AG09309 (cell line): ENCODE measurements at regions not wholly inside any gene's neighbourhood (a gene's known extent, or its start where the extent isn't known, plus 50 kb on each side); places are given as distances from the start of the nearest gene placed in this dataset.

Experiments
- DNase-seq: peaks from one replicate; pipeline ENCODE4 v3.0.0-alpha.2; 2010; ENCODE audit warnings: low read depth
- H3K4me3 ChIP-seq: 2 replicates; pipeline ENCODE4 v1.5.1; 2011; ENCODE audit warnings: mild to moderate bottlenecking, low read depth, low read length, moderate library complexity; ENCODE audit not compliant: control insufficient read depth
- TF ChIP-seq, protein P1 (sequence below): IDR thresholded peaks from 2 replicates; pipeline ENCODE4 v1.5.1; 2011; ENCODE audit warnings: mild to moderate bottlenecking, low read depth, low read length, inconsistent platforms; ENCODE audit not compliant: insufficient read depth, control insufficient read depth; ENCODE audit errors: missing control alignments

DNA sequence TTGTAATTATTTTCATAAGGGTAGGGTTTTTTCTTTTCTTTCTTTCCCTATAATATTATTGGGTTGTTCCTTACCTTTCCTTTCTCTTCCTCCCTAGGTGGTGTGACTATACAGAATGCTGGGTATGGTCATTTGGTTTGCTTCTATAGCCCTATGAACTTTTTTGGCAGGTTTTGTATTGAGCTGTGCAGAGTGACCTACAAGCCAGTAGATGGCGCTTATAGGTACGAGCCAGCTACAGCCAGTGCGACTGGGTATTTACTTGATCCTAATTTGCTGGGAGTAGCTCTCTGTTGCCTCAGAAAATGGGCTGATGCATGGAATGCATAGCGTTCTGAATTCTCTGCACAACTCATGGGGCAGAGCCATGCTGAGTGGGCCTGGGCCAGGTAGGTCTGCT, 423.3 kb downstream of the MAGEE1 start:
- no peak overlapping the region for H3K4me3 ChIP-seq
- DNase-seq = no peak
- TF ChIP-seq, protein P1, sequence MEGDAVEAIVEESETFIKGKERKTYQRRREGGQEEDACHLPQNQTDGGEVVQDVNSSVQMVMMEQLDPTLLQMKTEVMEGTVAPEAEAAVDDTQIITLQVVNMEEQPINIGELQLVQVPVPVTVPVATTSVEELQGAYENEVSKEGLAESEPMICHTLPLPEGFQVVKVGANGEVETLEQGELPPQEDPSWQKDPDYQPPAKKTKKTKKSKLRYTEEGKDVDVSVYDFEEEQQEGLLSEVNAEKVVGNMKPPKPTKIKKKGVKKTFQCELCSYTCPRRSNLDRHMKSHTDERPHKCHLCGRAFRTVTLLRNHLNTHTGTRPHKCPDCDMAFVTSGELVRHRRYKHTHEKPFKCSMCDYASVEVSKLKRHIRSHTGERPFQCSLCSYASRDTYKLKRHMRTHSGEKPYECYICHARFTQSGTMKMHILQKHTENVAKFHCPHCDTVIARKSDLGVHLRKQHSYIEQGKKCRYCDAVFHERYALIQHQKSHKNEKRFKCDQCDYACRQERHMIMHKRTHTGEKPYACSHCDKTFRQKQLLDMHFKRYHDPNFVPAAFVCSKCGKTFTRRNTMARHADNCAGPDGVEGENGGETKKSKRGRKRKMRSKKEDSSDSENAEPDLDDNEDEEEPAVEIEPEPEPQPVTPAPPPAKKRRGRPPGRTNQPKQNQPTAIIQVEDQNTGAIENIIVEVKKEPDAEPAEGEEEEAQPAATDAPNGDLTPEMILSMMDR = peak; percentile 10

- DNase-seq = no peak
- no peak overlapping the region for H3K4me3 ChIP-seq
- TF ChIP-seq, protein P1 = no peak
These were observed 435.0 kb downstream of the MAGEE1 start for GRCh38 chrX:76862509-76862908.

DNA sequence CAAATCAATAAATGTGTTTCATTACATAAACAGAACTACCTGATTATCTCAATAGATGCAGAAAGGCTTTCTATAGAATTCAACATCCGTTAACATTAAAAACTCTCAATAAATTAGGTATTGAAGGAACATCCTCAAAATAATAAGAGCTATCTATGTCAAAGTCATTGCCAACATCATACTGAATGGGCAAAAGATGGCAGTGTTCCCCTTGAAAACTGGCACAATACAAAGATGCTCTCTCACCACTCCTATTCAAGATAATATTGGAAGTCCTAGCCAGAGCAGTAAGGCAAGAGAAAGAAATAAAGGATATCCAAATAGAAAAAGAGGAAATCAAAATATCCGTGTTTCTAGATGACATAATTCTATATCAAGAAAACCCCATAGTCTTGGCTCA, 466.4 kb downstream of the MAGEE1 start:
- DNase-seq = no peak
- TF ChIP-seq, protein P1 = no peak
- H3K4me3 ChIP-seq = no peak overlapping the region

DNA sequence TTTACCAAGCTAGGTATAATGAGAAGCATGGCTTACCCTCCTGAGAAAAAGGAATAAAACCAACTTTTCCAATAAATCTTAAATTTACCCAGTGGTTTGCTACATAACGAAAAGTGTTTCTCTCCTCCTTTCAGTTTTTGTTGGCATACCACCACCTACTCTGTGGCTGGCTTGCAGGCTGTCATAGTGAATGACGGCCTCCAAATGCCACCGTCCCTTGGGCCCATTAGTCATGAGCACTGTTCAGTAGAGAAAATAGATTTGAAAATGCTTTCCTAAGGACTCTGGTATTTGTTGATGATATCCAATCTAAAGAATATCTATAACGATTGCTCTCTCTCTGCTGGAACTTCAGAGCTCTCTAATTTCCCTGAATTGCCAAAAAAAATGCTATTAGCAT, 488.3 kb downstream of the MAGEE1 start:
- no peak for DNase-seq
- TF ChIP-seq, protein P1 = no peak

GRCh38 chrX:76918033-76918432, 490.5 kb downstream of the MAGEE1 start:
- TF ChIP-seq, protein P1 = no peak
- DNase-seq = no peak
- no peak overlapping the region for H3K4me3 ChIP-seq

More for the DNA sequence above, 488.3 kb downstream of the MAGEE1 start:
- no peak overlapping the region for H3K4me3 ChIP-seq

DNA sequence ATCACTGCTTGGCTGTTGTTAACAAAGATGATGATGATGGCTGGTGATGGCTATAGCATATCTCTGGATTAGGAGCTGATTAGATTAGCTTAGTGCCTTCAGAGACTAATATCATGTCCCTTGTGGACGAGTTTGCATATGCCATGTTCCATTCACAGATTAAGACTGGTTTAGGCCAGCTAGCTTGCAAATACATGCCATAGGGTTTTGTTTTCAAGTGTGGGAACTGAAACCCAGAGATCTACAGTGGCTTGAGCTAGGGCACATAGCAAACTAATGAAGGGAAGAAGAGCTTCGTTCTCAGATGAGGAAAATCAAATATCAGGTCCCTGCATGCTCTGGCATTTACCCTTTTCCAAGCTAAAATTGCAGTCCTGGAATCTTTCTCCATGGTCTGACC, 492.3 kb downstream of the MAGEE1 start:
- H3K4me3 ChIP-seq = no peak overlapping the region
- TF ChIP-seq, protein P1 = no peak
- DNase-seq = no peak

- no peak overlapping the region for H3K4me3 ChIP-seq
- TF ChIP-seq, protein P1 = no peak
- DNase-seq = no peak
These were observed 493.1 kb downstream of the MAGEE1 start for GRCh38 chrX:76920607-76921006.
